Uterus (tissue), 3 donors: ENCODE measurements at regions not wholly inside any gene's neighbourhood (a gene's known extent, or its start where the extent isn't known, plus 50 kb on each side); places are given as distances from the start of the nearest gene placed in this dataset.

Source experiments
- DNase-seq, 2 donors: peaks; one replicate each; pipeline ENCODE4 v3.0.0-alpha.2; 2019 to 2020
- H3K27ac ChIP-seq, 2 donors: fragments of 200-600 bp; sonication (generic); 1 replicate in 1 of 2; 2 replicates in 1 of 2; pipeline ENCODE4 v1.5.1; 2016 to 2018
- H3K27me3 ChIP-seq, 2 donors: fragments of 200-600 bp; sonication (generic); one replicate each; pipeline ENCODE4 v1.5.1; 2018 to 2019; ENCODE audit warnings: control low read depth in 1 of 2
- H3K36me3 ChIP-seq, 2 donors: fragments of 200-600 bp; sonication (generic); one replicate each; pipeline ENCODE4 v1.5.1; 2019; ENCODE audit warnings: control low read depth in 1 of 2
- H3K4me1 ChIP-seq, 2 donors: fragments of 200-600 bp; sonication (generic); one replicate each; pipeline ENCODE4 v1.5.1; 2018 to 2019; ENCODE audit warnings: control low read depth in 1 of 2
- H3K4me3 ChIP-seq, 2 donors: fragments of 200-600 bp; sonication (generic); 1 replicate in 1 of 2; 2 replicates in 1 of 2; pipeline ENCODE4 v1.5.1; 2018 to 2019; ENCODE audit warnings: mild to moderate bottlenecking in 1 of 2
- H3K9me3 ChIP-seq, 2 donors: fragments of 200-600 bp; sonication (generic); one replicate each; pipeline ENCODE4 v1.5.1; 2019; ENCODE audit warnings: control low read depth in 1 of 2
- POLR2A ChIP-seq, 2 donors: fragments of 450-650 bp; IDR thresholded peaks; one replicate each; pipeline ENCODE4 v1.6.1; 2016; ENCODE audit warnings: antibody characterized with exemption in 2 of 2, mild to moderate bottlenecking in 1 of 2, moderate library complexity in 1 of 2
- intact Hi-C: fragments of 100-400 bp; cut with DNase I; formaldehyde crosslinking; loops from one replicate; pipeline ENCODE4 v1.15.1; 2023; ENCODE audit warnings: low total_unique reads
- TF ChIP-seq, protein P1 (sequence below), 4 experiments: fragments of 200-600 bp in 2 of 4; fragments of 450-650 bp in 2 of 4; sonication (generic) in 2 of 4; IDR thresholded peaks; one replicate each; pipeline ENCODE4 v1.5.1; 2016 to 2019; ENCODE audit warnings: antibody characterized with exemption in 4 of 4, mild to moderate bottlenecking in 2 of 4, moderate library complexity in 1 of 4
- donor health status: DM: yes; HTN: yes; CAD: no.

DNA sequence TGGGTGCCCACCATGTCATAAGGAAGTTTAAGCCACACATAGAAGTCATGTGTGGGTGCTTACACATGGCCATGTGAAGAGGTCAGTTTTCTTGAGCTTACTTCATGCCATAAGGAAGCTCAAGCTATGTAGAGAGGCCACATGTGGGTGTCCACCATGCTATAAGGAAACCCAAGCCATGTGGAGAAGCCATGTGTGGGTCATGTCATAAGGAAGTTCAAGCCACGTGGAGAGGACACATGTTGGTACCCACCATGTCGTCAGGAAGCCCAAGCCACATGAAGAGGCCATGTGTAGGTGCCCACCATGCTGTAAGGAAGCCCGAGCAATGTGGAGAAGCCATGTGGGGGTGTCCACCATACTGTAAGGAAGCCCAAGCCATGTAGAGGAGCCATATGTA lies 1089.2 kb upstream of the AUTS2 start:
- TF ChIP-seq POLR2A (IDR thresholded peaks at IDR 0.05), result no peak
- TF ChIP-seq, protein P1, sequence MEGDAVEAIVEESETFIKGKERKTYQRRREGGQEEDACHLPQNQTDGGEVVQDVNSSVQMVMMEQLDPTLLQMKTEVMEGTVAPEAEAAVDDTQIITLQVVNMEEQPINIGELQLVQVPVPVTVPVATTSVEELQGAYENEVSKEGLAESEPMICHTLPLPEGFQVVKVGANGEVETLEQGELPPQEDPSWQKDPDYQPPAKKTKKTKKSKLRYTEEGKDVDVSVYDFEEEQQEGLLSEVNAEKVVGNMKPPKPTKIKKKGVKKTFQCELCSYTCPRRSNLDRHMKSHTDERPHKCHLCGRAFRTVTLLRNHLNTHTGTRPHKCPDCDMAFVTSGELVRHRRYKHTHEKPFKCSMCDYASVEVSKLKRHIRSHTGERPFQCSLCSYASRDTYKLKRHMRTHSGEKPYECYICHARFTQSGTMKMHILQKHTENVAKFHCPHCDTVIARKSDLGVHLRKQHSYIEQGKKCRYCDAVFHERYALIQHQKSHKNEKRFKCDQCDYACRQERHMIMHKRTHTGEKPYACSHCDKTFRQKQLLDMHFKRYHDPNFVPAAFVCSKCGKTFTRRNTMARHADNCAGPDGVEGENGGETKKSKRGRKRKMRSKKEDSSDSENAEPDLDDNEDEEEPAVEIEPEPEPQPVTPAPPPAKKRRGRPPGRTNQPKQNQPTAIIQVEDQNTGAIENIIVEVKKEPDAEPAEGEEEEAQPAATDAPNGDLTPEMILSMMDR (IDR thresholded peaks at IDR 0.05), result no peak
- intact Hi-C loops, result no loop called here
- Histone ChIP-seq H3K4me1 (no peaks in the 10 kb centered on the region), H3K27ac (no peak overlapping the region), H3K9me3 (no peaks in the 10 kb centered on the region), H3K27me3 (no peaks in the 10 kb centered on the region), H3K4me3 (no peak overlapping the region), H3K36me3 (no peaks in the 10 kb centered on the region)
- DNase-seq, result no peak

DNA sequence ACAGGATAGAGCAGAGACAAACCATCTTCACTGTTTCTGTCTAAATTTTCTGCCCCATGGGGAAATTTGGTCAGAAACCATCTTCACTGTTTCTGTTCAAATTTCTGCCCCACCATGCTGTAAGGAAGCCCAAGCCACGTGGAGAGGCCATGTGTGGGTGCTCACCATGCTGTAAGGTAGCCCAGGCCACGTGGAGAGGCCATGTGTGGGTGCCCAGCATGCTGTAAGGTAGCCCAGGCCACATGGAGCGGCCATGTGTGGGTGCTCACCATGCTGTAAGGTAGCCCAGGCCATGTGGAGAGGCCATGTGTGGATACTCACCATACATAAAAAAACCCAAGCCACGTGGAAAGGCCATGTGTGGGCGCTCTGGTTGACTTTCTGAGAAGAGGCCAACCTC lies 1088.7 kb upstream of the AUTS2 start:
- Histone ChIP-seq H3K27me3 (no peaks in the 10 kb centered on the region), H3K9me3 (no peaks in the 10 kb centered on the region), H3K36me3 (no peaks in the 10 kb centered on the region), H3K4me3 (no peak overlapping the region), H3K27ac (no peak overlapping the region), H3K4me1 (no peaks in the 10 kb centered on the region)
- DNase-seq, result no peak
- intact Hi-C loops, result no loop called here
- no peak for TF ChIP-seq POLR2A (IDR thresholded peaks at IDR 0.05)
- TF ChIP-seq, protein P1 (IDR thresholded peaks at IDR 0.05), result no peak

DNA sequence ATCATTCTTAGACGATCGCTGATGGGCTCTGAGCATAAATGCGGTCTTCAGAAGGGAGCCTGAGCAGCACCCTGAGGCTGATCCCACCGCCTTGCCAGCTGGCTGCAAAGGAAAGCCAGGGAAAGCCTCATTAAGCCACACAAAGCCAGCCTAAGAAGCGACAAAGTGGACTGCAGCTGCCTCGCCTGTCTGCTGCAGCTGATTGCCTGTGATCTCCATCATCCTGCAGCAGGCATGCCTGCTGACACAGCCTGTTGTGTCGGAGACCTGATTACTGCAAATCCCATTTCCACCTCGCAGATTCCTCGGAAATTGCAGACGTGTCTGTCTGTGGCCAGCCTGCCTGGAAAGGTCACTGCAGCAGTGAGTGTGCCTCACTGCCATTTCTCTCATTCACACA lies 1087.0 kb upstream of the AUTS2 start:
- DNase-seq, result no peak
- no peak for TF ChIP-seq POLR2A (IDR thresholded peaks at IDR 0.05)
- TF ChIP-seq, protein P1 (IDR thresholded peaks at IDR 0.05), result no peak
- H3K36me3 ChIP-seq, result no peaks in the 10 kb centered on the region

DNA sequence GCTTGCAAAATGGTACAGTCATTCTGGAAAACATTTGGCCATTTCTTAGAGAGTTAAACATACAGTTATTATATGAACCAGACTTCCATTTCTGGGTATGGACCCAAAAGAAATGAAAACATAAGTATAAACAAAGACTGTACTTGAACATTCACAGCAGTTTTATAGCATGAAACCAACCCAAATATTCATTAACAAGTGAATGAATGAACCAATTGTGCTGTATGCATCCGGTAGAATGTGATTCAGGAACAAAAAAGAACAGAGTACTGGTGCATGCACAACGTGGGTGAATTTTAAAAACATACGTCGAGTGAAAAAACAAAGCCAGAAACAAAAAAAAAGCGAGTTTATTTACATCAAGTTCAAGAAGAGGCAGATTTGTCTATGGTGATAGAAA lies 1085.8 kb upstream of the AUTS2 start:
- Histone ChIP-seq H3K27ac (no peak overlapping the region), H3K4me1 (no peaks in the 10 kb centered on the region), H3K27me3 (no peaks in the 10 kb centered on the region), H3K36me3 (no peaks in the 10 kb centered on the region), H3K9me3 (no peaks in the 10 kb centered on the region), H3K4me3 (no peak overlapping the region)
- TF ChIP-seq, protein P1 (IDR thresholded peaks at IDR 0.05), result no peak
- no peak for TF ChIP-seq POLR2A (IDR thresholded peaks at IDR 0.05)
- intact Hi-C loops, result no loop called here
- no peak for DNase-seq

More for the DNA sequence above, 1087.0 kb upstream of the AUTS2 start:
- Histone ChIP-seq H3K4me3 (no peak overlapping the region), H3K4me1 (no peaks in the 10 kb centered on the region), H3K27me3 (no peaks in the 10 kb centered on the region), H3K9me3 (no peaks in the 10 kb centered on the region), H3K27ac (no peak overlapping the region)
- intact Hi-C loops, result no loop called here

DNA sequence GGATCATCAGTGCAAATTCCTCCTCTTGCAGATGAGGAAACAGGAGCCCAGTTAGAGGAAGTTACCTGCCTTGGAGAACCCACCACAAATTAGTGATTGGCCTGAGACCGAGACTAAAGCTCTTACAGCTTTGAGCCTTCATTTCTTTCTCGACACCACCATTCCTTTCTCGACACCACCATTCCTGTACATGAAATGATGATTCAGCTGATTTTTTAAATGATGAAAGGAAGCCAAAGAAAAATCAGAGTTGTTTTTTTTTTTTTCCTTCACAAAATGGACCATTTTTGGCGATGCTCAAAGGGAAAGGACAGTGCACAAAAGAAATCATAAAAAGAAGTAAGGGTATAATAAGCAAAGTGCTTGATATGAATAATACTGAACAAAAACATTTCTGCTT lies 1080.2 kb upstream of the AUTS2 start:
- Histone ChIP-seq H3K27ac (no peak overlapping the region), H3K36me3 (no peaks in the 10 kb centered on the region), H3K4me1 (no peaks in the 10 kb centered on the region), H3K9me3 (no peaks in the 10 kb centered on the region), H3K4me3 (no peak overlapping the region), H3K27me3 (no peaks in the 10 kb centered on the region)
- TF ChIP-seq, protein P1 (IDR thresholded peaks at IDR 0.05), result no peak
- no peak for TF ChIP-seq POLR2A (IDR thresholded peaks at IDR 0.05)
- intact Hi-C loops, result no loop called here
- no peak for DNase-seq
